Liver (tissue), 8 donors: ENCODE measurements at regions not wholly inside any gene's neighbourhood (a gene's known extent, or its start where the extent isn't known, plus 50 kb on each side); places are given as distances from the start of the nearest gene placed in this dataset.
A peak's percentile ranks its signal among the peaks of the same experiment; 100 is the strongest.

Experiments used
- DNase-seq: peaks from one replicate; pipeline ENCODE4 v3.0.0-alpha.2; 2017; ENCODE audit warnings: low spot score
- H3K27ac ChIP-seq, 2 donors: one replicate each; pipeline ENCODE4 v1.7.0; 2013; ENCODE audit warnings: inconsistent platforms in 2 of 2, low read length in 2 of 2, control low read depth in 1 of 2, low read depth in 1 of 2, mild to moderate bottlenecking in 1 of 2
- H3K27me3 ChIP-seq, 4 donors: one replicate each; pipeline versions ENCODE4 v1.6.1 to v1.7.0; 2013; ENCODE audit warnings: low read length in 3 of 4, inconsistent platforms in 1 of 4, mild to moderate bottlenecking in 1 of 4, moderate library complexity in 1 of 4; ENCODE audit not compliant: control insufficient read depth in 4 of 4, insufficient read depth in 4 of 4
- H3K36me3 ChIP-seq, 4 donors: one replicate each; pipeline versions ENCODE4 v1.6.1 to v1.7.0; 2013; ENCODE audit warnings: low read length in 3 of 4, mild to moderate bottlenecking in 3 of 4, low read depth in 1 of 4, moderate library complexity in 1 of 4; ENCODE audit not compliant: control insufficient read depth in 4 of 4, insufficient read depth in 3 of 4
- H3K4me1 ChIP-seq, 4 donors: one replicate each; pipeline versions ENCODE4 v1.6.1 to v1.7.0; 2013; ENCODE audit warnings: low read length in 3 of 4, mild to moderate bottlenecking in 3 of 4, moderate library complexity in 1 of 4; ENCODE audit not compliant: control insufficient read depth in 4 of 4, insufficient read depth in 4 of 4
- H3K4me3 ChIP-seq, 3 donors: one replicate each; pipeline versions ENCODE4 v1.6.1 to v1.7.0; 2013; ENCODE audit warnings: low read length in 3 of 3, control low read depth in 1 of 3, low read depth in 1 of 3, mild to moderate bottlenecking in 1 of 3
- H3K9ac ChIP-seq, 2 donors: one replicate each; pipeline ENCODE4 v1.7.0; 2013; ENCODE audit warnings: low read length in 2 of 2, mild to moderate bottlenecking in 2 of 2, moderate library complexity in 2 of 2, control low read depth in 1 of 2, low read depth in 1 of 2
- H3K9me3 ChIP-seq, 4 donors: one replicate each; pipeline versions ENCODE4 v1.6.1 to v1.7.0; 2013; ENCODE audit warnings: low read length in 3 of 4; ENCODE audit not compliant: control insufficient read depth in 4 of 4
- ATF3 ChIP-seq: IDR thresholded peaks from 2 replicates; pipeline ENCODE4 v1.6.1; 2016; ENCODE audit warnings: antibody characterized with exemption
- CTCF ChIP-seq: fragments of 150-350 bp; IDR thresholded peaks from 2 replicates; pipeline ENCODE4 v1.5.1; 2017; ENCODE audit warnings: improper control_type of control experiment, low read depth, low read length; ENCODE audit not compliant: missing input control
- EGR1 ChIP-seq, 2 donors: IDR thresholded peaks; 2 replicates each; pipeline ENCODE4 v1.6.1; 2016 to 2018; ENCODE audit warnings: antibody characterized with exemption in 2 of 2, low read depth in 2 of 2
- FOXA1 ChIP-seq: IDR thresholded peaks from 2 replicates; pipeline ENCODE4 v1.6.1; 2016; ENCODE audit warnings: antibody characterized with exemption
- FOXA2 ChIP-seq: IDR thresholded peaks from 2 replicates; pipeline ENCODE4 v1.6.1; 2016; ENCODE audit warnings: antibody characterized with exemption
- GABPA ChIP-seq, 2 donors: IDR thresholded peaks in 1 of 2; conservative IDR thresholded peaks in 1 of 2; 2 replicates each; pipeline ENCODE4 v1.6.1; 2016; ENCODE audit warnings: antibody characterized with exemption in 2 of 2, mild to moderate bottlenecking in 1 of 2, moderate library complexity in 1 of 2
- HNF4A ChIP-seq, 2 donors: conservative IDR thresholded peaks; 2 replicates each; pipeline ENCODE4 v1.6.1; 2016; ENCODE audit warnings: antibody characterized with exemption in 2 of 2, mild to moderate bottlenecking in 2 of 2
- HNF4G ChIP-seq: IDR thresholded peaks from 2 replicates; pipeline ENCODE4 v1.6.1; 2016; ENCODE audit warnings: antibody characterized with exemption
- JUND ChIP-seq, 2 donors: IDR thresholded peaks; 2 replicates each; pipeline ENCODE4 v1.6.1; 2016; ENCODE audit warnings: antibody characterized with exemption in 2 of 2
- MAX ChIP-seq: IDR thresholded peaks from 2 replicates; pipeline ENCODE4 v1.6.1; 2016; ENCODE audit warnings: antibody characterized with exemption
- NR2F2 ChIP-seq: IDR thresholded peaks from 2 replicates; pipeline ENCODE4 v1.6.1; 2016; ENCODE audit warnings: antibody characterized with exemption
- RAD21 ChIP-seq, 2 donors: IDR thresholded peaks; 2 replicates each; pipeline ENCODE4 v1.6.1; 2016; ENCODE audit warnings: antibody characterized with exemption in 2 of 2, mild to moderate bottlenecking in 2 of 2
- REST ChIP-seq: IDR thresholded peaks from 2 replicates; pipeline ENCODE4 v1.6.1; 2016; ENCODE audit warnings: antibody characterized with exemption, mild to moderate bottlenecking
- RXRA ChIP-seq, 2 donors: IDR thresholded peaks; 2 replicates each; pipeline ENCODE4 v1.6.1; 2017 to 2018; ENCODE audit warnings: antibody characterized with exemption in 2 of 2, mild to moderate bottlenecking in 1 of 2
- SP1 ChIP-seq: IDR thresholded peaks from 2 replicates; pipeline ENCODE4 v1.6.1; 2018; ENCODE audit warnings: antibody characterized with exemption, mild to moderate bottlenecking
- TAF1 ChIP-seq: conservative IDR thresholded peaks from 2 replicates; pipeline ENCODE4 v1.6.1; 2016; ENCODE audit warnings: antibody characterized with exemption, mild to moderate bottlenecking
- ZBTB33 ChIP-seq: IDR thresholded peaks from 2 replicates; pipeline ENCODE4 v1.6.1; 2016; ENCODE audit warnings: antibody characterized with exemption
- WGBS: extraction: QIAGEN DNeasy Blood & Tissue Kit; methylation state at CpG from one replicate; pipeline ENCODE4 v1.1.7; 2013; 5-methylcytosine and 5-hydroxymethylcytosine counted together
- donor health status: healthy.
- donor health status: healthy.
- donor health status: healthy.
- donor health status: healthy.
- donor health status: healthy.

- no peak overlapping the region for H3K27ac ChIP-seq
- H3K36me3 ChIP-seq: no peaks in the 10 kb centered on the region
- TF ChIP-seq JUND (IDR thresholded peaks at IDR 0.05) (no peak), REST (no peak), FOXA1 (no peak), RAD21 (IDR thresholded peaks at IDR 0.05) (no peak), HNF4A (conservative IDR thresholded peaks at IDR 0.05) (no peak), FOXA2 (no peak), CTCF (no peak), HNF4G (no peak), ATF3 (no peak), MAX (no peak), GABPA (IDR thresholded peaks at IDR 0.05 in 1 of 2, conservative IDR thresholded peaks at IDR 0.05 in 1 of 2) (no peak), SP1 (no peak), EGR1 (IDR thresholded peaks at IDR 0.05; ENCODE audit: low read depth in 2 of 2) (no peak)
- 93% methylated on average over 19 of the region's 19 CpGs for WGBS
- no peak overlapping the region for H3K9ac ChIP-seq
- no peak for DNase-seq
- H3K27me3 ChIP-seq: no peaks in the 10 kb centered on the region
- H3K4me1 ChIP-seq: peaks cover 3 to 12% (median 3%) of the 10 kb centered on the region in 4 donors
- H3K9me3 ChIP-seq: no peaks in the 10 kb centered on the region
- H3K4me3 ChIP-seq: no peak overlapping the region
These were observed 585.4 kb downstream of the AACS start for GRCh38 chr12:125650587-125650986.

- WGBS: 36% methylated on average over 4 of the region's 4 CpGs
- TF ChIP-seq SP1 (peak; percentile 51), JUND (IDR thresholded peaks at IDR 0.05) (peak in 1 of 2 donors; percentile 8), FOXA1 (no peak), NR2F2 (no peak), RXRA (IDR thresholded peaks at IDR 0.05) (peak; percentile 71 to 80), TAF1 (no peak), ZBTB33 (no peak), HNF4G (peak; percentile 47), HNF4A (conservative IDR thresholded peaks at IDR 0.05) (peak; percentile 80 to 82), EGR1 (IDR thresholded peaks at IDR 0.05; ENCODE audit: low read depth in 2 of 2) (no peak), MAX (peak; percentile 14), RAD21 (IDR thresholded peaks at IDR 0.05) (no peak), FOXA2 (no peak), CTCF (no peak), GABPA (IDR thresholded peaks at IDR 0.05 in 1 of 2, conservative IDR thresholded peaks at IDR 0.05 in 1 of 2) (no peak), REST (no peak)
These were observed 586.4 kb downstream of the AACS start for GRCh38 chr12:125651625-125652024.

More at GRCh38 chr12:125651625-125652024, 586.4 kb downstream of the AACS start:
- no peaks in the 10 kb centered on the region for H3K27me3 ChIP-seq
- peaks cover 3 to 12% (median 3%) of the 10 kb centered on the region in 4 donors for H3K4me1 ChIP-seq
- no peaks in the 10 kb centered on the region for H3K9me3 ChIP-seq
- H3K9ac ChIP-seq: no peak overlapping the region
- H3K36me3 ChIP-seq: no peaks in the 10 kb centered on the region
- H3K27ac ChIP-seq: no peak overlapping the region
- DNase-seq: no peak
- no peak overlapping the region for H3K4me3 ChIP-seq
